ENCODE measurements at regions not wholly inside any gene's neighbourhood (a gene's known extent, or its start where the extent isn't known, plus 50 kb on each side); places are given as distances from the start of the nearest gene placed in this dataset.

- H3K4me3 ChIP-seq (ENCODE audit: low read length), result no peak overlapping the region
- no peaks in the 10 kb centered on the region for H3K36me3 Mint-ChIP-seq (ENCODE audit: low read depth)
- DNase-seq, result no peak
- H3K4me1 ChIP-seq (ENCODE audit: control insufficient read depth, insufficient read depth, low read length), result peaks cover 2% of the 10 kb centered on the region
- H3K36me3 ChIP-seq (ENCODE audit: control insufficient read depth, insufficient read depth, low read length), result no peaks in the 10 kb centered on the region
- no peak overlapping the region for H3K4me3 Mint-ChIP-seq
- WGBS, 2 experiments (ENCODE audit: insufficient coverage in 1 of 2, insufficient read length in 1 of 2), result 94% methylated on average over 1 of the region's 1 CpG; no CpG with 5 or more reads in 1 of the 2 experiments
- no peak overlapping the region for H3K27ac Mint-ChIP-seq
- no peak for TF ChIP-seq CTCF (conservative IDR thresholded peaks at IDR 0.05)
- peaks cover 4% of the 10 kb centered on the region for H3K9me3 Mint-ChIP-seq
- no peak overlapping the region for H3K9ac ChIP-seq (ENCODE audit: extremely low read depth, low read length, poor library complexity, severe bottlenecking)
- H3K27me3 ChIP-seq (ENCODE audit: control insufficient read depth, insufficient read depth, low read length, poor library complexity, severe bottlenecking), result peaks cover 48% of the 10 kb centered on the region
- peaks cover 30% of the 10 kb centered on the region for H3K27me3 Mint-ChIP-seq (ENCODE audit: insufficient read depth)
- peaks cover 33% of the 10 kb centered on the region for H3K4me1 Mint-ChIP-seq
- H3K27ac ChIP-seq (ENCODE audit: low read depth, low read length), result no peak overlapping the region
- H3K9me3 ChIP-seq (ENCODE audit: control insufficient read depth, low read length), result no peaks in the 10 kb centered on the region
Observed at GRCh38 chr7:42289473-42289872, 52.5 kb upstream of the GLI3 start.

All from endodermal cell (in vitro differentiated cells).